Epithelial cell of esophagus (primary cell): ENCODE measurements at regions not wholly inside any gene's neighbourhood (a gene's known extent, or its start where the extent isn't known, plus 50 kb on each side); places are given as distances from the start of the nearest gene placed in this dataset.

Source experiments
- DNase-seq: peaks from one replicate; pipeline ENCODE4 v3.0.0; 2010; ENCODE audit warnings: low read depth
- H3K4me3 ChIP-seq: 2 replicates; pipeline ENCODE4 v1.5.1; 2011; ENCODE audit warnings: mild to moderate bottlenecking, low read length, control low read depth
- CTCF ChIP-seq: IDR thresholded peaks from 2 replicates; pipeline ENCODE4 v1.5.1; 2011; ENCODE audit warnings: low read depth, mild to moderate bottlenecking, low read length, control low read depth, inconsistent platforms; ENCODE audit not compliant: insufficient read depth; ENCODE audit errors: missing control alignments

- H3K4me3 ChIP-seq: no peak overlapping the region
- DNase-seq: no peak
- TF ChIP-seq CTCF: no peak
Observed at GRCh38 chr16:22678311-22678710, 135.7 kb upstream of the HS3ST2 start.

- no peak overlapping the region for H3K4me3 ChIP-seq
- TF ChIP-seq CTCF: no peak
- no peak for DNase-seq
Observed at GRCh38 chr16:22681554-22682291, 132.2 kb upstream of the HS3ST2 start.

GRCh38 chr16:22683258-22683657 lies 130.7 kb upstream of the HS3ST2 start:
- no peak overlapping the region for H3K4me3 ChIP-seq

DNA sequence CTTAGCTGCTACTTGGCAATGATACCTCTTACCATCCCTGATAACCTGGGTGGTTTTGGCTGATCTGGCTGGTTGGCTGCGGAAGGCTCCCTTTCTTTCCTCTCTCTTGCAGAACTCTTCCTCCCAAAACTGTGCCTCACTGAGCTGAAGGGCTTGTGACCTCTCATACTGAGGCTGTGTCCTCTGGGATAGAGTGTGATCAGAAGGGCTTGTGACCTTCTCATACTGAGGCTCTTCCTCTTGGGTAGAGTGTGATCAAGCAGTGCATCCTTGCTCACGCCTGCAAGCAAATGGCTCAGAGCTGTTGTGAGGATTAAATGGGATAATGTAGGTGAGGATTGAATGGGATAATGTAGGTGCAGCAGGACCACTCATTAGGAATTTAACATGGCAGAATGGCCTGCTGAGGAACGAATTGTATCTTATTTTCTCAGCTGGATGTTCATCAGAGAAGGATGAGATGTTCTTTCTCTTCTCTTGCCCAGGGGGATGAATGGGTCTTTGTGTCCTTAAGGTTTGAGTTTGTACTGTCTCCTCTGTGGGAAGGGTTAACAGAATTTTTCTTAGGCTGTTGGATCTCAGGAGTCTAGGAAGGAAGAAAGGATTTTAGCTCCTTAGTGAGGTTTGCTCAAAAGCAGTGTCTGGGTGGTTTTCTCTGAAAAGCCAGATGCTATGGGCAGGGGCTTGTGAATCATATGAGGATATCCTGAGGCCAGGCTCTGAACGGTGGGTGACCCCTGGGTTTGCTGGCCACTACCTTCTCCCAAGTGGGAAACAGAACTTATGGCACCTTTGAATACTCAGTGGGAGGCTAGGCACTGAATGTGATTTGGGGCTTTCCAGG lies 130.0 kb upstream of the HS3ST2 start:
- no peak for TF ChIP-seq CTCF
- DNase-seq: no peak

More at GRCh38 chr16:22683258-22683657, 130.7 kb upstream of the HS3ST2 start:
- TF ChIP-seq CTCF: no peak
- DNase-seq: no peak

GRCh38 chr16:22684574-22685458 lies 129.1 kb upstream of the HS3ST2 start:
- no peak for TF ChIP-seq CTCF
- H3K4me3 ChIP-seq: no peak overlapping the region
- DNase-seq: no peak

More for the DNA sequence above, 130.0 kb upstream of the HS3ST2 start:
- H3K4me3 ChIP-seq: no peak overlapping the region

- DNase-seq: no peak
- H3K4me3 ChIP-seq: no peak overlapping the region
- no peak for TF ChIP-seq CTCF
Observed at GRCh38 chr16:22685459-22685830, 128.5 kb upstream of the HS3ST2 start.
